ENCODE measurements at regions not wholly inside any gene's neighbourhood (a gene's known extent, or its start where the extent isn't known, plus 50 kb on each side); places are given as distances from the start of the nearest gene placed in this dataset.

DNA sequence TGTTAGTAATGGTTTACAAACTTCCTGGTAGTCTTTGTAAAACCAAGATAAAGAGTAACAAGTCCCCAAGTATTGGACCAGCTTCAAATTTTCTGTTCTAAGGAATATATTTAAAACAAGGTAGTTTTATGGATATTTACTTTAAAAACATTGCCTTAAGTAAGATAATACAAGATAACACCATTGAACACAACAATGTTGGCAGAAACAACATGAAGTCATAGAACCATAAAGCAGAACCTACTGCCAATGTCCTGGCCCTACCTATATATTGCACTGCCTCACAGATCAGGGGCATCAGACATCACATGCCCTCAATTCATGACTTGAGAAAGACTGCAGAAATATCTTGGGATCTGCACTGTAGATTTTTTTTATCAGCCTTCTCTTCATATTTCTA lies 1176.2 kb downstream of the PCDH7 start:
- no peaks in the 10 kb centered on the region for H3K4me1 ChIP-seq (ENCODE audit: insufficient read depth, insufficient read length)
- H3K9ac ChIP-seq (ENCODE audit: insufficient read length, low read depth) = no peak overlapping the region
- no peak overlapping the region for H3K4me3 ChIP-seq (ENCODE audit: insufficient read length, low read depth)
- no peaks in the 10 kb centered on the region for H3K27me3 ChIP-seq (ENCODE audit: insufficient read depth, insufficient read length)
- H3K36me3 ChIP-seq (ENCODE audit: insufficient read depth, insufficient read length, low read length) = no peaks in the 10 kb centered on the region
- DNase-seq (ENCODE audit: low read depth, low spot score) = no peak
- H3K9me3 ChIP-seq (ENCODE audit: insufficient read depth, low read length) = no peaks in the 10 kb centered on the region
- TF ChIP-seq ZNF274 (IDR thresholded peaks at IDR 0.05; ENCODE audit: low read depth, low read length) (no peak), SUZ12 (IDR thresholded peaks at IDR 0.05; ENCODE audit: extremely low read depth, insufficient read depth, insufficient read length) (no peak), YY1 (IDR thresholded peaks at IDR 0.05; ENCODE audit: insufficient read depth, insufficient read length) (no peak)

GRCh38 chr4:31905363-31905762 lies 1185.2 kb downstream of the PCDH7 start:
- TF ChIP-seq YY1 (IDR thresholded peaks at IDR 0.05; ENCODE audit: insufficient read depth, insufficient read length) (no peak), ZNF274 (IDR thresholded peaks at IDR 0.05; ENCODE audit: low read depth, low read length) (no peak), SUZ12 (IDR thresholded peaks at IDR 0.05; ENCODE audit: extremely low read depth, insufficient read depth, insufficient read length) (no peak)
- Histone ChIP-seq H3K9ac (ENCODE audit: insufficient read length, low read depth) (no peak overlapping the region), H3K36me3 (ENCODE audit: insufficient read depth, insufficient read length, low read length) (no peaks in the 10 kb centered on the region), H3K4me3 (ENCODE audit: insufficient read length, low read depth) (no peak overlapping the region), H3K9me3 (ENCODE audit: insufficient read depth, low read length) (peaks cover 9% of the 10 kb centered on the region; the same call in 1 of the 2 replicates), H3K4me1 (ENCODE audit: insufficient read depth, insufficient read length) (no peaks in the 10 kb centered on the region), H3K27me3 (ENCODE audit: insufficient read depth, insufficient read length) (no peaks in the 10 kb centered on the region)
- DNase-seq (ENCODE audit: low read depth, low spot score) = no peak

DNA sequence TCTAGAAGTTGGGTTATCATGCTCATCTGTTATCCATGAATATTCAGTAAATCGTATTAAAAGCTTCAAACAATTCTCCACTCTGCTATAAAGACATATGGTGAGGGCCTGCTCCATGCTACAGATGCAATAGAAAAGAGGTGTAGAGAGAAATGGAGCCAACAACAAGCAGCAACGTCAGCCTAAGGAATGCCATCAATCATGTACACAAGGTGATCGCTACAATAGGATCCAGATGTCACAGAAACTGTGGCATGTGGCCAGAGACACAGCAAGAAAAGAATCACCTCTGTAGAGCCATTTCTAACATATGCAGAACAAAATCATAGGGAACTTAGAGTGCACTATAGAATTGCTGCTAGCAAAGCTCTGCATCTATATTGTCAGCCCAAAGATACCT lies 1188.1 kb downstream of the PCDH7 start:
- Histone ChIP-seq H3K27me3 (ENCODE audit: insufficient read depth, insufficient read length) (no peaks in the 10 kb centered on the region), H3K4me3 (ENCODE audit: insufficient read length, low read depth) (no peak overlapping the region), H3K9ac (ENCODE audit: insufficient read length, low read depth) (no peak overlapping the region), H3K9me3 (ENCODE audit: insufficient read depth, low read length) (peaks cover 9% of the 10 kb centered on the region; the same call in 1 of the 2 replicates), H3K36me3 (ENCODE audit: insufficient read depth, insufficient read length, low read length) (no peaks in the 10 kb centered on the region), H3K4me1 (ENCODE audit: insufficient read depth, insufficient read length) (no peaks in the 10 kb centered on the region)
- DNase-seq (ENCODE audit: low read depth, low spot score) = no peak
- TF ChIP-seq ZNF274 (IDR thresholded peaks at IDR 0.05; ENCODE audit: low read depth, low read length) (no peak), SUZ12 (IDR thresholded peaks at IDR 0.05; ENCODE audit: extremely low read depth, insufficient read depth, insufficient read length) (no peak), YY1 (IDR thresholded peaks at IDR 0.05; ENCODE audit: insufficient read depth, insufficient read length) (no peak)

GRCh38 chr4:31917334-31917733 lies 1197.2 kb downstream of the PCDH7 start:
- DNase-seq (ENCODE audit: low read depth, low spot score) = no peak
- no peaks in the 10 kb centered on the region for H3K4me1 ChIP-seq (ENCODE audit: insufficient read depth, insufficient read length)
- TF ChIP-seq ZNF274 (IDR thresholded peaks at IDR 0.05; ENCODE audit: low read depth, low read length) = no peak
- no peak overlapping the region for H3K4me3 ChIP-seq (ENCODE audit: insufficient read length, low read depth)
- no peak overlapping the region for H3K9ac ChIP-seq (ENCODE audit: insufficient read length, low read depth)
- H3K9me3 ChIP-seq (ENCODE audit: insufficient read depth, low read length) = peaks cover 10% of the 10 kb centered on the region; the same call in 1 of the 2 replicates
- H3K36me3 ChIP-seq (ENCODE audit: insufficient read depth, insufficient read length, low read length) = no peaks in the 10 kb centered on the region
- H3K27me3 ChIP-seq (ENCODE audit: insufficient read depth, insufficient read length) = no peaks in the 10 kb centered on the region

GRCh38 chr4:31918891-31919290 lies 1198.7 kb downstream of the PCDH7 start:
- no peak for TF ChIP-seq SUZ12 (IDR thresholded peaks at IDR 0.05; ENCODE audit: extremely low read depth, insufficient read depth, insufficient read length)
- TF ChIP-seq ZNF274 (IDR thresholded peaks at IDR 0.05; ENCODE audit: low read depth, low read length) = no peak
- TF ChIP-seq YY1 (IDR thresholded peaks at IDR 0.05; ENCODE audit: insufficient read depth, insufficient read length) = no peak
- no peak for DNase-seq (ENCODE audit: low read depth, low spot score)
- peaks cover 10% of the 10 kb centered on the region; the same call in 1 of the 2 replicates for H3K9me3 ChIP-seq (ENCODE audit: insufficient read depth, low read length)

GRCh38 chr4:31923634-31924033 lies 1203.5 kb downstream of the PCDH7 start:
- no peak overlapping the region for H3K9ac ChIP-seq (ENCODE audit: insufficient read length, low read depth)
- DNase-seq (ENCODE audit: low read depth, low spot score) = no peak
- H3K4me3 ChIP-seq (ENCODE audit: insufficient read length, low read depth) = no peak overlapping the region
- H3K4me1 ChIP-seq (ENCODE audit: insufficient read depth, insufficient read length) = no peaks in the 10 kb centered on the region
- no peaks in the 10 kb centered on the region for H3K36me3 ChIP-seq (ENCODE audit: insufficient read depth, insufficient read length, low read length)
- no peaks in the 10 kb centered on the region for H3K9me3 ChIP-seq (ENCODE audit: insufficient read depth, low read length)
- TF ChIP-seq SUZ12 (IDR thresholded peaks at IDR 0.05; ENCODE audit: extremely low read depth, insufficient read depth, insufficient read length) = no peak
- no peak for TF ChIP-seq YY1 (IDR thresholded peaks at IDR 0.05; ENCODE audit: insufficient read depth, insufficient read length)
- TF ChIP-seq ZNF274 (IDR thresholded peaks at IDR 0.05; ENCODE audit: low read depth, low read length) = no peak
- no peaks in the 10 kb centered on the region for H3K27me3 ChIP-seq (ENCODE audit: insufficient read depth, insufficient read length)

More at GRCh38 chr4:31918891-31919290, 1198.7 kb downstream of the PCDH7 start:
- no peaks in the 10 kb centered on the region for H3K4me1 ChIP-seq (ENCODE audit: insufficient read depth, insufficient read length)
- H3K27me3 ChIP-seq (ENCODE audit: insufficient read depth, insufficient read length) = no peaks in the 10 kb centered on the region
- H3K4me3 ChIP-seq (ENCODE audit: insufficient read length, low read depth) = no peak overlapping the region
- no peak overlapping the region for H3K9ac ChIP-seq (ENCODE audit: insufficient read length, low read depth)
- no peaks in the 10 kb centered on the region for H3K36me3 ChIP-seq (ENCODE audit: insufficient read depth, insufficient read length, low read length)

- H3K36me3 ChIP-seq (ENCODE audit: insufficient read depth, insufficient read length, low read length) = no peaks in the 10 kb centered on the region
- H3K9ac ChIP-seq (ENCODE audit: insufficient read length, low read depth) = no peak overlapping the region
- no peaks in the 10 kb centered on the region for H3K4me1 ChIP-seq (ENCODE audit: insufficient read depth, insufficient read length)
- H3K27me3 ChIP-seq (ENCODE audit: insufficient read depth, insufficient read length) = no peaks in the 10 kb centered on the region
- H3K4me3 ChIP-seq (ENCODE audit: insufficient read length, low read depth) = no peak overlapping the region
- DNase-seq (ENCODE audit: low read depth, low spot score) = no peak
- no peaks in the 10 kb centered on the region for H3K9me3 ChIP-seq (ENCODE audit: insufficient read depth, low read length)
- no peak for TF ChIP-seq ZNF274 (IDR thresholded peaks at IDR 0.05; ENCODE audit: low read depth, low read length)
- TF ChIP-seq YY1 (IDR thresholded peaks at IDR 0.05; ENCODE audit: insufficient read depth, insufficient read length) = no peak
- TF ChIP-seq SUZ12 (IDR thresholded peaks at IDR 0.05; ENCODE audit: extremely low read depth, insufficient read depth, insufficient read length) = no peak
These were observed 1209.6 kb downstream of the PCDH7 start for GRCh38 chr4:31929676-31930345.

Data from NT2/D1 (cell line).